ENCODE measurements at regions not wholly inside any gene's neighbourhood (a gene's known extent, or its start where the extent isn't known, plus 50 kb on each side); places are given as distances from the start of the nearest gene placed in this dataset.

- TF ChIP-seq TAF1 (conservative IDR thresholded peaks at IDR 0.05) (no peak), MAX (IDR thresholded peaks at IDR 0.05) (no peak), YY1 (IDR thresholded peaks at IDR 0.05) (no peak)
- TF ChIP-seq, protein P1, sequence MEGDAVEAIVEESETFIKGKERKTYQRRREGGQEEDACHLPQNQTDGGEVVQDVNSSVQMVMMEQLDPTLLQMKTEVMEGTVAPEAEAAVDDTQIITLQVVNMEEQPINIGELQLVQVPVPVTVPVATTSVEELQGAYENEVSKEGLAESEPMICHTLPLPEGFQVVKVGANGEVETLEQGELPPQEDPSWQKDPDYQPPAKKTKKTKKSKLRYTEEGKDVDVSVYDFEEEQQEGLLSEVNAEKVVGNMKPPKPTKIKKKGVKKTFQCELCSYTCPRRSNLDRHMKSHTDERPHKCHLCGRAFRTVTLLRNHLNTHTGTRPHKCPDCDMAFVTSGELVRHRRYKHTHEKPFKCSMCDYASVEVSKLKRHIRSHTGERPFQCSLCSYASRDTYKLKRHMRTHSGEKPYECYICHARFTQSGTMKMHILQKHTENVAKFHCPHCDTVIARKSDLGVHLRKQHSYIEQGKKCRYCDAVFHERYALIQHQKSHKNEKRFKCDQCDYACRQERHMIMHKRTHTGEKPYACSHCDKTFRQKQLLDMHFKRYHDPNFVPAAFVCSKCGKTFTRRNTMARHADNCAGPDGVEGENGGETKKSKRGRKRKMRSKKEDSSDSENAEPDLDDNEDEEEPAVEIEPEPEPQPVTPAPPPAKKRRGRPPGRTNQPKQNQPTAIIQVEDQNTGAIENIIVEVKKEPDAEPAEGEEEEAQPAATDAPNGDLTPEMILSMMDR (IDR thresholded peaks at IDR 0.05; ENCODE audit: low read depth, low read length, missing input control) = no peak
Observed at GRCh38 chr3:36656873-36657272, 107.5 kb downstream of the DCLK3 start.
